Lower lobe of right lung (tissue), 2 donors: ENCODE measurements at regions not wholly inside any gene's neighbourhood (a gene's known extent, or its start where the extent isn't known, plus 50 kb on each side); places are given as distances from the start of the nearest gene placed in this dataset.

Source experiments
- ATAC-seq, 2 donors: fragments of 200-7000 bp; cut with Tn5 transposase; one replicate each; pipeline ENCODE4 v1.9.1; 2020 to 2022; ENCODE audit warnings: mild to moderate bottlenecking in 2 of 2, moderate library complexity in 2 of 2
- DNase-seq: peaks from one replicate; pipeline ENCODE4 v3.0.0-alpha.2; 2020
- H3K27ac ChIP-seq: fragments of 200-600 bp; one replicate; pipeline ENCODE4 v1.8.0; 2022
- H3K27me3 ChIP-seq: fragments of 200-600 bp; one replicate; pipeline ENCODE4 v1.8.0; 2022; ENCODE audit warnings: low read depth
- H3K36me3 ChIP-seq: fragments of 200-600 bp; one replicate; pipeline ENCODE4 v1.8.0; 2022; ENCODE audit warnings: mild to moderate bottlenecking
- H3K4me1 ChIP-seq: fragments of 200-600 bp; one replicate; pipeline ENCODE4 v1.8.0; 2022
- H3K4me3 ChIP-seq: fragments of 200-600 bp; one replicate; pipeline ENCODE4 v1.8.0; 2022; ENCODE audit warnings: mild to moderate bottlenecking
- H3K9me3 ChIP-seq: fragments of 200-600 bp; one replicate; pipeline ENCODE4 v1.8.0; 2022
- intact Hi-C: fragments of 100-400 bp; cut with DNase I; formaldehyde crosslinking; loops from one replicate; pipeline ENCODE4 v1.11.0; 2022
- TF ChIP-seq, protein P1 (sequence below): fragments of 200-600 bp; IDR thresholded peaks from one replicate; pipeline ENCODE4 v1.8.0; 2022; ENCODE audit warnings: antibody characterized with exemption, mild to moderate bottlenecking
- donor health status: DM: no; HTN: yes; CAD: no; lungs with severe emphysema.

GRCh38 chr6:14824484-14825275, 421.2 kb upstream of the JARID2 start:
- no peaks in the 10 kb centered on the region for H3K4me1 ChIP-seq
- intact Hi-C loops = no loop called here
- no peak overlapping the region for H3K27ac ChIP-seq
- H3K4me3 ChIP-seq = no peak overlapping the region
- H3K27me3 ChIP-seq = no peaks in the 10 kb centered on the region
- TF ChIP-seq, protein P1, sequence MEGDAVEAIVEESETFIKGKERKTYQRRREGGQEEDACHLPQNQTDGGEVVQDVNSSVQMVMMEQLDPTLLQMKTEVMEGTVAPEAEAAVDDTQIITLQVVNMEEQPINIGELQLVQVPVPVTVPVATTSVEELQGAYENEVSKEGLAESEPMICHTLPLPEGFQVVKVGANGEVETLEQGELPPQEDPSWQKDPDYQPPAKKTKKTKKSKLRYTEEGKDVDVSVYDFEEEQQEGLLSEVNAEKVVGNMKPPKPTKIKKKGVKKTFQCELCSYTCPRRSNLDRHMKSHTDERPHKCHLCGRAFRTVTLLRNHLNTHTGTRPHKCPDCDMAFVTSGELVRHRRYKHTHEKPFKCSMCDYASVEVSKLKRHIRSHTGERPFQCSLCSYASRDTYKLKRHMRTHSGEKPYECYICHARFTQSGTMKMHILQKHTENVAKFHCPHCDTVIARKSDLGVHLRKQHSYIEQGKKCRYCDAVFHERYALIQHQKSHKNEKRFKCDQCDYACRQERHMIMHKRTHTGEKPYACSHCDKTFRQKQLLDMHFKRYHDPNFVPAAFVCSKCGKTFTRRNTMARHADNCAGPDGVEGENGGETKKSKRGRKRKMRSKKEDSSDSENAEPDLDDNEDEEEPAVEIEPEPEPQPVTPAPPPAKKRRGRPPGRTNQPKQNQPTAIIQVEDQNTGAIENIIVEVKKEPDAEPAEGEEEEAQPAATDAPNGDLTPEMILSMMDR = no peak
- H3K36me3 ChIP-seq = no peaks in the 10 kb centered on the region
- no peak for ATAC-seq
- DNase-seq = no peak
- H3K9me3 ChIP-seq = no peaks in the 10 kb centered on the region

GRCh38 chr6:14826456-14826855, 419.4 kb upstream of the JARID2 start:
- no peak for ATAC-seq
- no peaks in the 10 kb centered on the region for H3K36me3 ChIP-seq
- H3K27ac ChIP-seq = no peak overlapping the region
- H3K9me3 ChIP-seq = no peaks in the 10 kb centered on the region
- no peaks in the 10 kb centered on the region for H3K4me1 ChIP-seq
- no peak overlapping the region for H3K4me3 ChIP-seq
- TF ChIP-seq, protein P1 = no peak
- intact Hi-C loops = no loop called here
- H3K27me3 ChIP-seq = no peaks in the 10 kb centered on the region
- no peak for DNase-seq

GRCh38 chr6:14827354-14827753, 418.5 kb upstream of the JARID2 start:
- Histone ChIP-seq H3K27ac (no peak overlapping the region), H3K27me3 (peaks cover 3% of the 10 kb centered on the region), H3K9me3 (no peaks in the 10 kb centered on the region), H3K36me3 (no peaks in the 10 kb centered on the region), H3K4me3 (no peak overlapping the region), H3K4me1 (no peaks in the 10 kb centered on the region)
- TF ChIP-seq, protein P1 = no peak
- no peak for DNase-seq
- ATAC-seq = no peak
- intact Hi-C loops = no loop called here

GRCh38 chr6:14828201-14828611, 417.7 kb upstream of the JARID2 start:
- H3K4me1 ChIP-seq = no peaks in the 10 kb centered on the region
- H3K27me3 ChIP-seq = peaks cover 3% of the 10 kb centered on the region
- TF ChIP-seq, protein P1 = no peak
- no peaks in the 10 kb centered on the region for H3K36me3 ChIP-seq
- ATAC-seq = no peak
- intact Hi-C loops = no loop called here
- H3K9me3 ChIP-seq = no peaks in the 10 kb centered on the region
- H3K4me3 ChIP-seq = no peak overlapping the region
- DNase-seq = no peak
- no peak overlapping the region for H3K27ac ChIP-seq

GRCh38 chr6:14831070-14831469, 414.8 kb upstream of the JARID2 start:
- H3K9me3 ChIP-seq = no peaks in the 10 kb centered on the region
- no peaks in the 10 kb centered on the region for H3K36me3 ChIP-seq
- DNase-seq (no peak), ATAC-seq (no peak)
- H3K27ac ChIP-seq = no peak overlapping the region
- TF ChIP-seq, protein P1 = no peak
- no peak overlapping the region for H3K4me3 ChIP-seq
- intact Hi-C loops = no loop called here
- H3K4me1 ChIP-seq = no peaks in the 10 kb centered on the region
- H3K27me3 ChIP-seq = peaks cover 3% of the 10 kb centered on the region
